Stomach (tissue), 4 donors: ENCODE measurements at regions not wholly inside any gene's neighbourhood (a gene's known extent, or its start where the extent isn't known, plus 50 kb on each side); places are given as distances from the start of the nearest gene placed in this dataset.

Experiments used
- CTCF ChIP-seq, 7 experiments: fragments of 450-650 bp in 4 of 7; fragments of 200-600 bp in 3 of 7; sonication (generic) in 3 of 7; IDR thresholded peaks; one replicate each; pipeline ENCODE4 v1.5.1; 2016 to 2019; ENCODE audit warnings: antibody characterized with exemption in 7 of 7, control low read depth in 2 of 7, mild to moderate bottlenecking in 1 of 7
- POLR2A ChIP-seq, 4 donors: fragments of 450-650 bp; IDR thresholded peaks; one replicate each; pipeline ENCODE4 v1.6.1; 2016; ENCODE audit warnings: antibody characterized with exemption in 4 of 4, control low read depth in 2 of 4, mild to moderate bottlenecking in 1 of 4, moderate library complexity in 1 of 4
- POLR2AphosphoS5 ChIP-seq, 3 donors: sonication (generic); formaldehyde crosslinking; IDR thresholded peaks; one replicate each; pipeline ENCODE4 v1.6.1; 2016; ENCODE audit warnings: antibody characterized with exemption in 3 of 3

GRCh38 chr6:159572439-159573110, 120.5 kb downstream of the SOD2 start:
- TF ChIP-seq CTCF (IDR thresholded peaks at IDR 0.05): no peak
- no peak for TF ChIP-seq POLR2A (IDR thresholded peaks at IDR 0.05)
- TF ChIP-seq POLR2AphosphoS5 (IDR thresholded peaks at IDR 0.05): no peak
